SU-DHL-6 (cell line): ENCODE measurements at regions not wholly inside any gene's neighbourhood (a gene's known extent, or its start where the extent isn't known, plus 50 kb on each side); places are given as distances from the start of the nearest gene placed in this dataset.
"Not testable (repeated sequence)": the region's sequence is repeated elsewhere in the genome, so short reads cannot be mapped to it uniquely, and the experiment has no call there.

Experiments used
- CTCF ChIP-seq: fragments of 200-600 bp; sonication (generic); IDR thresholded peaks from one replicate; pipeline ENCODE4 v1.5.1; 2017; ENCODE audit warnings: antibody characterized with exemption, mild to moderate bottlenecking, low read length, moderate library complexity; ENCODE audit not compliant: insufficient read depth, poor library complexity, severe bottlenecking
- EZH2phosphoT487 ChIP-seq: fragments of 200-600 bp; sonication (generic), shearing (Covaris generic); conservative IDR thresholded peaks from 2 replicates; pipeline ENCODE4 v1.6.1; 2018; ENCODE audit warnings: mild to moderate bottlenecking, antibody characterized with exemption, low read length, moderate library complexity, mixed read lengths

GRCh38 chr9:110032532-110032931 is 175.4 kb downstream of the C9orf152 start:
- not testable (repeated sequence) for TF ChIP-seq CTCF, EZH2phosphoT487
